Mesenchymal stem cell (in vitro differentiated cells and primary cell): ENCODE measurements at regions not wholly inside any gene's neighbourhood (a gene's known extent, or its start where the extent isn't known, plus 50 kb on each side); places are given as distances from the start of the nearest gene placed in this dataset.

Experiments
- DNase-seq: peaks from one replicate; pipeline ENCODE4 v3.0.0-alpha.2; 2013
- H2AFZ ChIP-seq: one replicate; pipeline ENCODE4 v1.6.1; 2013; ENCODE audit warnings: low read depth, mild to moderate bottlenecking, control low read depth, inconsistent platforms, low read length, moderate library complexity
- H2AK5ac ChIP-seq: 2 replicates; pipeline ENCODE4 v1.6.1; 2013; ENCODE audit warnings: low read length, moderate library complexity, mild to moderate bottlenecking, inconsistent platforms; ENCODE audit not compliant: severe bottlenecking
- H2BK120ac ChIP-seq: one replicate; pipeline ENCODE4 v1.6.1; 2013; ENCODE audit warnings: low read depth, mild to moderate bottlenecking, inconsistent platforms, low read length, moderate library complexity
- H2BK12ac ChIP-seq, 2 experiments: one replicate each; pipeline ENCODE4 v1.6.1; 2013; ENCODE audit warnings: inconsistent platforms in 2 of 2, low read length in 2 of 2, mild to moderate bottlenecking in 2 of 2, moderate library complexity in 2 of 2, control low read depth in 1 of 2
- H2BK15ac ChIP-seq: one replicate; pipeline ENCODE4 v1.6.1; 2013; ENCODE audit warnings: mild to moderate bottlenecking, low read depth, inconsistent platforms; ENCODE audit not compliant: poor library complexity, severe bottlenecking
- H2BK5ac ChIP-seq: 2 replicates; pipeline ENCODE4 v1.6.1; 2013; ENCODE audit warnings: low read depth, mild to moderate bottlenecking, low read length, control low read depth, inconsistent platforms; ENCODE audit not compliant: poor library complexity, severe bottlenecking
- H3K14ac ChIP-seq, 2 experiments: one replicate each; pipeline ENCODE4 v1.6.1; 2013; ENCODE audit warnings: inconsistent platforms in 2 of 2, low read length in 2 of 2, control low read depth in 1 of 2, mild to moderate bottlenecking in 1 of 2, moderate library complexity in 1 of 2
- H3K18ac ChIP-seq, 2 experiments: one replicate each; pipeline ENCODE4 v1.6.1; 2013; ENCODE audit warnings: inconsistent platforms in 2 of 2, low read length in 2 of 2, control low read depth in 1 of 2, low read depth in 1 of 2, mild to moderate bottlenecking in 1 of 2
- H3K23ac ChIP-seq, 2 experiments: one replicate each; pipeline ENCODE4 v1.6.1; 2013; ENCODE audit warnings: inconsistent platforms in 2 of 2, low read length in 2 of 2, mild to moderate bottlenecking in 2 of 2, moderate library complexity in 2 of 2, control low read depth in 1 of 2
- H3K27ac ChIP-seq: 2 replicates; pipeline ENCODE4 v1.5.1; 2013; ENCODE audit warnings: mild to moderate bottlenecking, moderate library complexity, low read length, control low read depth, inconsistent platforms; ENCODE audit not compliant: poor library complexity, severe bottlenecking
- H3K27me3 ChIP-seq, 2 experiments: 2 replicates each; pipeline versions ENCODE4 v1.6.1 to v1.7.0; 2013; ENCODE audit warnings: low read length in 2 of 2, mild to moderate bottlenecking in 2 of 2, moderate library complexity in 2 of 2, control low read depth in 1 of 2, inconsistent platforms in 1 of 2; ENCODE audit not compliant: control insufficient read depth in 1 of 2, insufficient read depth in 1 of 2
- H3K36me3 ChIP-seq, 2 experiments: 2 replicates each; pipeline versions ENCODE4 v1.6.1 to v1.7.0; 2013; ENCODE audit warnings: low read length in 2 of 2, control low read depth in 1 of 2, inconsistent platforms in 1 of 2, low read depth in 1 of 2, mild to moderate bottlenecking in 1 of 2; ENCODE audit not compliant: insufficient read depth in 2 of 2, control insufficient read depth in 1 of 2
- H3K4ac ChIP-seq, 2 experiments: one replicate each; pipeline ENCODE4 v1.6.1; 2013; ENCODE audit warnings: inconsistent platforms in 2 of 2, low read length in 2 of 2, mild to moderate bottlenecking in 2 of 2, moderate library complexity in 2 of 2, control low read depth in 1 of 2, low read depth in 1 of 2
- H3K4me1 ChIP-seq: 2 replicates; pipeline ENCODE4 v1.6.1; 2013; ENCODE audit warnings: low read depth, low read length, control low read depth; ENCODE audit not compliant: control insufficient read depth, insufficient read depth
- H3K4me2 ChIP-seq: 2 replicates; pipeline ENCODE4 v1.6.1; 2013; ENCODE audit warnings: low read length, mild to moderate bottlenecking, inconsistent platforms; ENCODE audit not compliant: poor library complexity, severe bottlenecking
- H3K4me3 ChIP-seq, 2 experiments: 2 replicates each; pipeline versions ENCODE4 v1.5.1 to v1.7.0; 2013; ENCODE audit warnings: low read length in 2 of 2, mild to moderate bottlenecking in 2 of 2, control low read depth in 1 of 2, low read depth in 1 of 2; ENCODE audit not compliant: insufficient read depth in 1 of 2
- H3K79me1 ChIP-seq: replicated peaks from 2 replicates; pipeline ENCODE4 v1.6.1; 2013; ENCODE audit warnings: mild to moderate bottlenecking, control low read depth, low read length, inconsistent platforms; ENCODE audit not compliant: poor library complexity, severe bottlenecking
- H3K9ac ChIP-seq: 2 replicates; pipeline ENCODE4 v1.7.0; 2013; ENCODE audit warnings: mild to moderate bottlenecking, low read length, moderate library complexity
- H3K9me3 ChIP-seq: 2 replicates; pipeline ENCODE4 v1.7.0; 2013; ENCODE audit warnings: mild to moderate bottlenecking, low read length; ENCODE audit not compliant: control insufficient read depth
- H4K8ac ChIP-seq: one replicate; pipeline ENCODE4 v1.6.1; 2013; ENCODE audit warnings: inconsistent platforms, mild to moderate bottlenecking, low read length, moderate library complexity
- H4K91ac ChIP-seq: one replicate; pipeline ENCODE4 v1.6.1; 2013; ENCODE audit warnings: mild to moderate bottlenecking, low read length, inconsistent platforms
- WGBS: methylation state at CpG from one replicate; pipeline ENCODE4 v1.1.7; 2013; ENCODE audit warnings: mixed read lengths; 5-methylcytosine and 5-hydroxymethylcytosine counted together

DNA sequence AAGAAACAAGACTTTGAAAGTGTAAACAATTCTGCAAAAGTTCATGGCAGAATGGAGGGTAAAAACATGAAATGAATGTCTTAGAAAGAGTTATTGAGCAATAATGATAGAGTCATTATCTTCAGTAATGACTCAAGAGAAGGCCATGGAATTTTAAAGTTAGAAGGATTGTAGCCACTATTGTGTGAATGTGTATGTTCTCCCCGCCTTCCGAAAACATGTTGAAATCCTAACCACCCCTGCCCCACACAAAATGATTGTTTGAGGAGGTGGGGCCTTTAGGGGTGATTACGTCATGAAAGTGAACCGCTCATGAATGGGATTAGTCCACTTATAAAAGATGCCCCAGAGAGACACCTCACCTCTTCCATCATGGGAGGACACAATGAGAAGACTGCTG, 93.8 kb upstream of the CCDC190 start:
- no peak overlapping the region for H2BK15ac ChIP-seq
- H3K27ac ChIP-seq = no peak overlapping the region
- no peak overlapping the region for H3K23ac ChIP-seq
- no peaks in the 10 kb centered on the region for H3K9me3 ChIP-seq
- no peak overlapping the region for H3K9ac ChIP-seq
- no peak overlapping the region for H2BK5ac ChIP-seq
- no peak overlapping the region for H3K14ac ChIP-seq
- H3K4me3 ChIP-seq = no peak overlapping the region
- no peaks in the 10 kb centered on the region for H3K4me1 ChIP-seq
- no peak overlapping the region for H3K18ac ChIP-seq
- H2BK120ac ChIP-seq = no peak overlapping the region
- no peak overlapping the region for H4K8ac ChIP-seq
- H3K27me3 ChIP-seq = no peaks in the 10 kb centered on the region
- no peak overlapping the region for H2BK12ac ChIP-seq
- no peak overlapping the region for H2AK5ac ChIP-seq
- H2AFZ ChIP-seq = no peak overlapping the region
- DNase-seq = peak; percentile 9
- no peak overlapping the region for H3K4ac ChIP-seq
- H4K91ac ChIP-seq = no peak overlapping the region
- no peaks in the 10 kb centered on the region for H3K36me3 ChIP-seq
- WGBS = no CpG with 5 or more reads among the region's 4 CpGs
- H3K79me1 ChIP-seq = no peaks in the 10 kb centered on the region
- no peak overlapping the region for H3K4me2 ChIP-seq

DNA sequence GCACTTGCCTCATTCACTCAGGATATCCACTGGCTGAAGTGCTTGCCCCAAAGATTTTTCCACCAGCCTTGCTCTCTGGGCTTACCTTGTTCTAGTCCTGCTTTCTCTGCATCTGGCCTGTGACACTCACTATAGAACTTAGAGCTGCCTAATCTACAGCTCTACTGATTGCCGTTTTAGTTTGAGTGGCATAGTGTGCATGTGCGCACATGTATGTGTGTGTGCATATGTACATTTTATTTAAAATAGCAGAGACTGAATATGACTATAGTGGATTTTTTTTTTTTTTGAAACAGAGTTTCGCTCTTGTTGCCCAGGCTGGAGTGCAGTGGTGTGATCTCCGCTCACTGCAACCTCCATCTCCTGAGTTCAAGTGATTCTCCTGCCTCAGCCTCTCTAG, 92.0 kb upstream of the CCDC190 start:
- WGBS = 97% methylated on average over 4 of the region's 4 CpGs
- H3K23ac ChIP-seq = no peak overlapping the region
- H3K79me1 ChIP-seq = no peaks in the 10 kb centered on the region
- no peaks in the 10 kb centered on the region for H3K36me3 ChIP-seq
- no peaks in the 10 kb centered on the region for H3K9me3 ChIP-seq
- no peak overlapping the region for H3K4ac ChIP-seq
- H2BK120ac ChIP-seq = peak overlapping the region; percentile 19
- H2BK15ac ChIP-seq = no peak overlapping the region
- no peak overlapping the region for H3K18ac ChIP-seq
- H4K8ac ChIP-seq = no peak overlapping the region
- H2AFZ ChIP-seq = no peak overlapping the region
- no peak overlapping the region for H2BK12ac ChIP-seq
- H3K4me2 ChIP-seq = no peak overlapping the region
- no peak overlapping the region for H3K27ac ChIP-seq
- H3K4me1 ChIP-seq = no peaks in the 10 kb centered on the region
- no peaks in the 10 kb centered on the region for H3K27me3 ChIP-seq
- H2BK5ac ChIP-seq = no peak overlapping the region
- H3K14ac ChIP-seq = no peak overlapping the region
- no peak overlapping the region for H4K91ac ChIP-seq
- H3K9ac ChIP-seq = no peak overlapping the region
- no peak overlapping the region for H3K4me3 ChIP-seq
- H2AK5ac ChIP-seq = no peak overlapping the region
- no peak for DNase-seq

DNA sequence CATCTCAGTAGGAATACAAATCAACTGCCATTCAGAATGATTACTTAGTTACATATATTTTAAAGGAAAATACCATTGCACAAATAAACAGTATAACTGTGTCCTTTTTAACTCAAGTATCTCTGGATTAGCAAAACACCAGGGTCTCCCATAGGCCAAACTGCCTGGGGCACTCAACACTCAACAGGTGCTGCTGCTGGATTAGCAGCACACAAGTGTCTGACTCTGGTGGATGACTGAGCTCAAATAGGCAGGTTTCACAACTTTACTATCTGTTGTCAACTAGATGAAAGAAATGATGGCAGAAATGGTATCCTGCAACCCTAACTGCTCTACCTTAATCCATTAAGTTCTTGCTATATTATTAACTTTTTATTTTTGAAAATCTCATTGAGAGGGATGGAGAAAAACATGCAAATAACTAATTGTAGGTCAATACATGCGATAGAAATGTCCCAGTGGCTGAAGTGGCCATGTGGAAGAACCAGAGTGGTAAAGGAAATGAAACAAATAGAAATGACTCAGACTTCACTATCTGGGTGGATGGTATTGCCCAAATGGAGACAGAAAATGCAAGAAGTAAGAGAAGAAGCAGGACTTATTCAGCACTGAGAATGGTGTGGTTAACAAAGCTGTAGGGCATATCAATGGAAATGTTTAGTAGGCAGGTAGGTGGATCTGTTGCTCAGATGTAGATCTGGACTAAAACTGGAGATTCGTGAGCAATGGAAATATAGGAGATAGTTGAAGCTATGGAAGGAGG, 90.8 kb upstream of the CCDC190 start:
- H3K23ac ChIP-seq = no peak overlapping the region
- no peak overlapping the region for H2BK120ac ChIP-seq
- 95% methylated on average over 2 of the region's 2 CpGs for WGBS
- no peaks in the 10 kb centered on the region for H3K27me3 ChIP-seq
- H2AK5ac ChIP-seq = no peak overlapping the region
- H2BK15ac ChIP-seq = no peak overlapping the region
- H4K8ac ChIP-seq = no peak overlapping the region
- H2BK5ac ChIP-seq = no peak overlapping the region
- H3K14ac ChIP-seq = no peak overlapping the region
- H3K4me1 ChIP-seq = no peaks in the 10 kb centered on the region
- H4K91ac ChIP-seq = no peak overlapping the region
- H3K18ac ChIP-seq = no peak overlapping the region
- no peaks in the 10 kb centered on the region for H3K9me3 ChIP-seq
- peak; percentile 14 for DNase-seq
- H3K4me3 ChIP-seq = no peak overlapping the region
- H3K27ac ChIP-seq = no peak overlapping the region
- no peaks in the 10 kb centered on the region for H3K79me1 ChIP-seq
- no peak overlapping the region for H3K4ac ChIP-seq
- no peak overlapping the region for H3K9ac ChIP-seq
- H3K36me3 ChIP-seq = no peaks in the 10 kb centered on the region
- H2AFZ ChIP-seq = no peak overlapping the region
- H2BK12ac ChIP-seq = no peak overlapping the region
- H3K4me2 ChIP-seq = no peak overlapping the region

DNA sequence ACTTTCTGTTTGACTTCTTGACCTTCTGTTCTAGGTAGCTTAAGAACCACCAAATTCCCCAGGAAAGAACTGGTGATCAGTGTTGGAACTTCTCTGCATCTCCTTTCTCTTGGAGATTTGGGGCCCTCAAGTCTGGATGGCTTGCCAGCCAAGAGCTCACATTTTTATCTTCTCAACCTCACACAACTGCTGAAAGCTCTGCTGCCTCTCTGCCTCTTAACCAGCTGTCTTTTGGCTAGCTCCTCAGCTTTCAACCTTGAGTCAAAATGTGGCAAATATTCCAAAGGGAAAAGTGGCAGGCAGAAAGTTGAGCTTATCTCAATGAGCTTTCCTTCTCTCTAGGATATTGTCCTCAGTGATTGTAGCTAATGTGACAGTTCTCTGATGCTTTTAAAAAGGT, 89.2 kb upstream of the CCDC190 start:
- Histone ChIP-seq H2AFZ (no peak overlapping the region), H3K4ac (no peak overlapping the region), H3K27me3 (no peaks in the 10 kb centered on the region), H3K4me2 (no peak overlapping the region), H2BK5ac (no peak overlapping the region), H3K23ac (no peak overlapping the region), H4K8ac (no peak overlapping the region), H3K9ac (no peak overlapping the region), H2BK15ac (no peak overlapping the region), H3K27ac (no peak overlapping the region), H2BK12ac (no peak overlapping the region), H2BK120ac (no peak overlapping the region), H3K36me3 (no peaks in the 10 kb centered on the region), H3K18ac (no peak overlapping the region), H3K14ac (no peak overlapping the region), H4K91ac (no peak overlapping the region), H3K9me3 (no peaks in the 10 kb centered on the region), H3K4me1 (no peaks in the 10 kb centered on the region), H3K4me3 (no peak overlapping the region), H3K79me1 (no peaks in the 10 kb centered on the region), H2AK5ac (peak overlapping the region; percentile 17)
- DNase-seq = no peak
